Fibroblast of lung (primary cell): ENCODE measurements at regions not wholly inside any gene's neighbourhood (a gene's known extent, or its start where the extent isn't known, plus 50 kb on each side); places are given as distances from the start of the nearest gene placed in this dataset.

ENCODE experiments used
- DNase-seq, 2 donors: peaks; one replicate each; pipeline versions ENCODE4 v3.0.0 to v3.0.0-alpha.2; 2010; ENCODE audit warnings: low read depth in 2 of 2
- H2AFZ ChIP-seq: 2 replicates; pipeline ENCODE4 v1.5.1; 2012; ENCODE audit warnings: low read length, control low read depth, inconsistent platforms
- H3K27ac ChIP-seq: 2 replicates; pipeline ENCODE4 v1.5.1; 2011; ENCODE audit warnings: low read length, control low read depth; ENCODE audit not compliant: insufficient read depth
- H3K27me3 ChIP-seq: 2 replicates; pipeline ENCODE4 v1.5.1; 2011; ENCODE audit warnings: mild to moderate bottlenecking, low read length; ENCODE audit not compliant: control insufficient read depth, insufficient read depth
- H3K36me3 ChIP-seq: 2 replicates; pipeline ENCODE4 v1.5.1; 2011; ENCODE audit warnings: low read length; ENCODE audit not compliant: control insufficient read depth, insufficient read depth
- H3K4me1 ChIP-seq: 2 replicates; pipeline ENCODE4 v1.5.1; 2011; ENCODE audit warnings: low read length; ENCODE audit not compliant: control insufficient read depth, insufficient read depth; ENCODE audit errors: extremely low read depth
- H3K4me2 ChIP-seq: 2 replicates; pipeline ENCODE4 v1.5.1; 2011; ENCODE audit warnings: low read length, control low read depth; ENCODE audit not compliant: insufficient read depth; ENCODE audit errors: extremely low read depth
- H3K4me3 ChIP-seq, 4 experiments: fragments of 200-600 bp in 1 of 4; sonication (generic) in 1 of 4; replicated peaks in 1 of 4; 2 replicates each; pipeline ENCODE4 v1.5.1; 2011 to 2016; ENCODE audit warnings: low read length in 4 of 4, low read depth in 3 of 4, mild to moderate bottlenecking in 3 of 4, control low read depth in 2 of 4, inconsistent platforms in 1 of 4, mixed read lengths in 1 of 4; ENCODE audit not compliant: insufficient read depth in 1 of 4; ENCODE audit errors: control extremely low read depth in 1 of 4
- H3K79me2 ChIP-seq: 2 replicates; pipeline ENCODE4 v1.5.1; 2012; ENCODE audit warnings: mild to moderate bottlenecking, low read length, inconsistent platforms; ENCODE audit not compliant: control insufficient read depth, insufficient read depth
- H3K9ac ChIP-seq: 2 replicates; pipeline ENCODE4 v1.5.1; 2011; ENCODE audit warnings: mild to moderate bottlenecking, low read length, control low read depth; ENCODE audit not compliant: insufficient read depth
- H3K9me3 ChIP-seq: 2 replicates; pipeline ENCODE4 v1.5.1; 2012; ENCODE audit warnings: low read depth, low read length; ENCODE audit not compliant: control insufficient read depth, insufficient read depth
- H4K20me1 ChIP-seq: 2 replicates; pipeline ENCODE4 v1.5.1; 2011; ENCODE audit warnings: low read length; ENCODE audit not compliant: control insufficient read depth, insufficient read depth; ENCODE audit errors: extremely low read depth
- CTCF ChIP-seq, 2 donors: IDR thresholded peaks in 1 of 2; conservative IDR thresholded peaks in 1 of 2; 1 replicate in 1 of 2; 2 replicates in 1 of 2; pipeline ENCODE4 v1.5.1; 2011 to 2012; ENCODE audit warnings: low read length in 2 of 2, control low read depth in 1 of 2, inconsistent platforms in 1 of 2, low read depth in 1 of 2, mild to moderate bottlenecking in 1 of 2
- EZH2 ChIP-seq: IDR thresholded peaks from 2 replicates; pipeline ENCODE4 v1.5.1; 2012; ENCODE audit warnings: low read length, control low read depth, mild to moderate bottlenecking; ENCODE audit errors: missing control alignments

GRCh38 chr14:28494196-28494595 is 272.4 kb upstream of the FOXG1 start:
- H3K9ac ChIP-seq = no peak overlapping the region
- no peak overlapping the region for H3K27ac ChIP-seq
- peak in 1 of 2 donors; percentile 28 for DNase-seq

GRCh38 chr14:28496364-28496763 is 270.2 kb upstream of the FOXG1 start:
- no peak for DNase-seq
- H3K4me3 ChIP-seq = no peak overlapping the region
- no peak overlapping the region for H3K27ac ChIP-seq
- no peak overlapping the region for H3K4me2 ChIP-seq
- no peaks in the 10 kb centered on the region for H3K79me2 ChIP-seq
- H3K4me1 ChIP-seq = no peaks in the 10 kb centered on the region
- H3K9me3 ChIP-seq = no peaks in the 10 kb centered on the region
- TF ChIP-seq EZH2 (no peak), CTCF (conservative IDR thresholded peaks at IDR 0.05 in 1 of 2, IDR thresholded peaks at IDR 0.05 in 1 of 2; ENCODE audit: low read depth in 1 of 2, low read length in 2 of 2) (no peak)
- H3K36me3 ChIP-seq = no peaks in the 10 kb centered on the region
- H3K27me3 ChIP-seq = no peaks in the 10 kb centered on the region
- H4K20me1 ChIP-seq = no peaks in the 10 kb centered on the region
- no peak overlapping the region for H2AFZ ChIP-seq
- H3K9ac ChIP-seq = no peak overlapping the region

More at GRCh38 chr14:28494196-28494595, 272.4 kb upstream of the FOXG1 start:
- no peaks in the 10 kb centered on the region for H3K9me3 ChIP-seq
- H3K4me3 ChIP-seq = no peak overlapping the region
- H3K79me2 ChIP-seq = no peaks in the 10 kb centered on the region
- TF ChIP-seq EZH2 (no peak), CTCF (conservative IDR thresholded peaks at IDR 0.05 in 1 of 2, IDR thresholded peaks at IDR 0.05 in 1 of 2; ENCODE audit: low read depth in 1 of 2, low read length in 2 of 2) (no peak)
- no peak overlapping the region for H3K4me2 ChIP-seq
- H3K4me1 ChIP-seq = no peaks in the 10 kb centered on the region
- no peaks in the 10 kb centered on the region for H3K27me3 ChIP-seq
- no peaks in the 10 kb centered on the region for H4K20me1 ChIP-seq
- H2AFZ ChIP-seq = no peak overlapping the region
- H3K36me3 ChIP-seq = no peaks in the 10 kb centered on the region

- Histone ChIP-seq H2AFZ (no peak overlapping the region), H3K9me3 (no peaks in the 10 kb centered on the region), H3K4me3 (no peak overlapping the region), H3K27me3 (no peaks in the 10 kb centered on the region), H3K79me2 (no peaks in the 10 kb centered on the region), H3K9ac (no peak overlapping the region), H3K27ac (no peak overlapping the region), H3K4me2 (no peak overlapping the region), H4K20me1 (no peaks in the 10 kb centered on the region), H3K4me1 (no peaks in the 10 kb centered on the region), H3K36me3 (no peaks in the 10 kb centered on the region)
- no peak for DNase-seq
- TF ChIP-seq EZH2 (no peak), CTCF (conservative IDR thresholded peaks at IDR 0.05 in 1 of 2, IDR thresholded peaks at IDR 0.05 in 1 of 2; ENCODE audit: low read depth in 1 of 2, low read length in 2 of 2) (no peak)
Measured at GRCh38 chr14:28502517-28502916, 264.1 kb upstream of the FOXG1 start.
